Lower lobe of right lung (tissue), 2 donors: ENCODE measurements at regions not wholly inside any gene's neighbourhood (a gene's known extent, or its start where the extent isn't known, plus 50 kb on each side); places are given as distances from the start of the nearest gene placed in this dataset.

Source experiments
- ATAC-seq, 2 donors: fragments of 200-7000 bp; cut with Tn5 transposase; one replicate each; pipeline ENCODE4 v1.9.1; 2020 to 2022; ENCODE audit warnings: mild to moderate bottlenecking in 2 of 2, moderate library complexity in 2 of 2
- DNase-seq: peaks from one replicate; pipeline ENCODE4 v3.0.0-alpha.2; 2020
- H3K27ac ChIP-seq: fragments of 200-600 bp; one replicate; pipeline ENCODE4 v1.8.0; 2022
- H3K27me3 ChIP-seq: fragments of 200-600 bp; one replicate; pipeline ENCODE4 v1.8.0; 2022; ENCODE audit warnings: low read depth
- H3K36me3 ChIP-seq: fragments of 200-600 bp; one replicate; pipeline ENCODE4 v1.8.0; 2022; ENCODE audit warnings: mild to moderate bottlenecking
- H3K4me1 ChIP-seq: fragments of 200-600 bp; one replicate; pipeline ENCODE4 v1.8.0; 2022
- H3K4me3 ChIP-seq: fragments of 200-600 bp; one replicate; pipeline ENCODE4 v1.8.0; 2022; ENCODE audit warnings: mild to moderate bottlenecking
- H3K9me3 ChIP-seq: fragments of 200-600 bp; one replicate; pipeline ENCODE4 v1.8.0; 2022
- CTCF ChIP-seq: fragments of 200-600 bp; IDR thresholded peaks from one replicate; pipeline ENCODE4 v1.8.0; 2022; ENCODE audit warnings: antibody characterized with exemption, mild to moderate bottlenecking
- intact Hi-C: fragments of 100-400 bp; cut with DNase I; formaldehyde crosslinking; loops from one replicate; pipeline ENCODE4 v1.11.0; 2022
- donor health status: DM: no; HTN: yes; CAD: no; lungs with severe emphysema.

GRCh38 chr13:81713201-81713600, 1372.3 kb upstream of the SPRY2 start:
- H3K4me1 ChIP-seq = no peaks in the 10 kb centered on the region
- H3K9me3 ChIP-seq = no peaks in the 10 kb centered on the region
- no peaks in the 10 kb centered on the region for H3K36me3 ChIP-seq
- DNase-seq (no peak), ATAC-seq (no peak)
- no peak for TF ChIP-seq CTCF
- no peaks in the 10 kb centered on the region for H3K27me3 ChIP-seq
- no peak overlapping the region for H3K27ac ChIP-seq
- H3K4me3 ChIP-seq = no peak overlapping the region
- intact Hi-C loops = no loop called here

- H3K27ac ChIP-seq = no peak overlapping the region
- H3K36me3 ChIP-seq = no peaks in the 10 kb centered on the region
- intact Hi-C loops = no loop called here
- no peaks in the 10 kb centered on the region for H3K9me3 ChIP-seq
- no peak overlapping the region for H3K4me3 ChIP-seq
- TF ChIP-seq CTCF = no peak
- no peaks in the 10 kb centered on the region for H3K27me3 ChIP-seq
- no peaks in the 10 kb centered on the region for H3K4me1 ChIP-seq
- ATAC-seq (no peak), DNase-seq (no peak)
Observed at GRCh38 chr13:81697826-81698225, 1356.9 kb upstream of the SPRY2 start.

- DNase-seq (no peak), ATAC-seq (no peak)
- Histone ChIP-seq H3K9me3 (no peaks in the 10 kb centered on the region), H3K4me3 (no peak overlapping the region), H3K36me3 (no peaks in the 10 kb centered on the region), H3K4me1 (no peaks in the 10 kb centered on the region), H3K27ac (no peak overlapping the region), H3K27me3 (no peaks in the 10 kb centered on the region)
- intact Hi-C loops = no loop called here
- TF ChIP-seq CTCF = no peak
Observed at GRCh38 chr13:81686877-81687276, 1346.0 kb upstream of the SPRY2 start.

- DNase-seq = no peak
- no peaks in the 10 kb centered on the region for H3K4me1 ChIP-seq
- no peak for TF ChIP-seq CTCF
- H3K4me3 ChIP-seq = no peak overlapping the region
- no peak overlapping the region for H3K27ac ChIP-seq
- H3K36me3 ChIP-seq = no peaks in the 10 kb centered on the region
- intact Hi-C loops = no loop called here
- H3K9me3 ChIP-seq = no peaks in the 10 kb centered on the region
- no peak for ATAC-seq
- H3K27me3 ChIP-seq = no peaks in the 10 kb centered on the region
Observed at GRCh38 chr13:81683521-81683920, 1342.6 kb upstream of the SPRY2 start.

- H3K36me3 ChIP-seq = no peaks in the 10 kb centered on the region
- H3K27ac ChIP-seq = no peak overlapping the region
- H3K9me3 ChIP-seq = no peaks in the 10 kb centered on the region
- intact Hi-C loops = no loop called here
- DNase-seq (no peak), ATAC-seq (no peak)
- no peaks in the 10 kb centered on the region for H3K4me1 ChIP-seq
- H3K27me3 ChIP-seq = no peaks in the 10 kb centered on the region
- H3K4me3 ChIP-seq = no peak overlapping the region
- no peak for TF ChIP-seq CTCF
Observed at GRCh38 chr13:81682081-81682630, 1341.2 kb upstream of the SPRY2 start.

- H3K36me3 ChIP-seq = no peaks in the 10 kb centered on the region
- no peak overlapping the region for H3K27ac ChIP-seq
- H3K9me3 ChIP-seq = no peaks in the 10 kb centered on the region
- intact Hi-C loops = no loop called here
- DNase-seq = no peak
- H3K4me1 ChIP-seq = no peaks in the 10 kb centered on the region
- ATAC-seq = no peak
- H3K4me3 ChIP-seq = no peak overlapping the region
- TF ChIP-seq CTCF = no peak
- H3K27me3 ChIP-seq = no peaks in the 10 kb centered on the region
Observed at GRCh38 chr13:81677857-81678256, 1336.9 kb upstream of the SPRY2 start.
